ENCODE measurements at regions not wholly inside any gene's neighbourhood (a gene's known extent, or its start where the extent isn't known, plus 50 kb on each side); places are given as distances from the start of the nearest gene placed in this dataset.

DNA sequence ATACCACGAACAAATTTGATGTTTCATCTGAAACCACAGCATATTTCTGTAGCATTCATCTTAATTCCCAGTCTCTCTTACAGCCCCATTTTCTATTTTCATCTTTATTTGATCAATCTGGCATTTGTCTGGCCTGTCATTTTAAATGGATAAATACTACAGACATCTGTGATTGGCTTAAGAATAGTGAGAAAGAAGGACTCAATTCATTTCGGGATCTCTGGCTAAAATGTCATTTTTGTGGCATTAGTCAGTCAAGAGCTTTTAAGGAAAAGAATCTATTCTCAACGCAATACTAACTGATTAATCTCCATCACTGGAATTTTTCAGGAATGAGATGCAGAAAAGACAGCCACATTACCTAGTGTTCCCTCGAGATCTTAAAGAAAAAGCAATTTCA, 585.9 kb downstream of the IRS1 start:
- DNase-seq (ENCODE audit: low read depth), result peak; percentile 47
- H3K4me3 ChIP-seq (ENCODE audit: low read depth, low read length), result no peak overlapping the region
- TF ChIP-seq, protein P1, sequence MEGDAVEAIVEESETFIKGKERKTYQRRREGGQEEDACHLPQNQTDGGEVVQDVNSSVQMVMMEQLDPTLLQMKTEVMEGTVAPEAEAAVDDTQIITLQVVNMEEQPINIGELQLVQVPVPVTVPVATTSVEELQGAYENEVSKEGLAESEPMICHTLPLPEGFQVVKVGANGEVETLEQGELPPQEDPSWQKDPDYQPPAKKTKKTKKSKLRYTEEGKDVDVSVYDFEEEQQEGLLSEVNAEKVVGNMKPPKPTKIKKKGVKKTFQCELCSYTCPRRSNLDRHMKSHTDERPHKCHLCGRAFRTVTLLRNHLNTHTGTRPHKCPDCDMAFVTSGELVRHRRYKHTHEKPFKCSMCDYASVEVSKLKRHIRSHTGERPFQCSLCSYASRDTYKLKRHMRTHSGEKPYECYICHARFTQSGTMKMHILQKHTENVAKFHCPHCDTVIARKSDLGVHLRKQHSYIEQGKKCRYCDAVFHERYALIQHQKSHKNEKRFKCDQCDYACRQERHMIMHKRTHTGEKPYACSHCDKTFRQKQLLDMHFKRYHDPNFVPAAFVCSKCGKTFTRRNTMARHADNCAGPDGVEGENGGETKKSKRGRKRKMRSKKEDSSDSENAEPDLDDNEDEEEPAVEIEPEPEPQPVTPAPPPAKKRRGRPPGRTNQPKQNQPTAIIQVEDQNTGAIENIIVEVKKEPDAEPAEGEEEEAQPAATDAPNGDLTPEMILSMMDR (IDR thresholded peaks at IDR 0.05; ENCODE audit: insufficient read depth, low read length, poor library complexity, severe bottlenecking), result no peak
- H3K36me3 ChIP-seq (ENCODE audit: control insufficient read depth, insufficient read depth, low read length), result no peaks in the 10 kb centered on the region
- no peaks in the 10 kb centered on the region for H3K27me3 ChIP-seq (ENCODE audit: control insufficient read depth, insufficient read depth, low read length)

DNA sequence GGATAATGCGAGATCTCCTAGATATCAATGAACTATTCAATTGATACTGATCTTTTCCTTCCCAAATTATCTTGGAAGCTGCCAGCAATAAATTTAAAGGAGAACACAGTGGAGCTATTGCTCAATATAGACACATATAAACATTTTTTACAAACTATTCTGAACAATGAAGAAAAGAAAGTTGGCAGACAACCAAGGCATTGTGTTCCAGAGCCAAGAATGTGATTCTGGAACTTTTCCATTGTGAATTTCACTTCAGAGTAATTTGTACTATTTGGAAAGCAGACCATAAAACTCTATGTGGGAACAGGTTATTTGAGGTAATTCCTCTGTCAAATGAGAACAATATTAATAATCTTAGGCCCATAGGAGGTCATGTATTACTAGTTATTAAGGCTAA, 588.2 kb downstream of the IRS1 start:
- TF ChIP-seq, protein P1 (IDR thresholded peaks at IDR 0.05; ENCODE audit: insufficient read depth, low read length, poor library complexity, severe bottlenecking), result no peak
- H3K36me3 ChIP-seq (ENCODE audit: control insufficient read depth, insufficient read depth, low read length), result no peaks in the 10 kb centered on the region
- H3K27me3 ChIP-seq (ENCODE audit: control insufficient read depth, insufficient read depth, low read length), result no peaks in the 10 kb centered on the region
- no peak overlapping the region for H3K4me3 ChIP-seq (ENCODE audit: low read depth, low read length)
- peak; percentile 32 for DNase-seq (ENCODE audit: low read depth)

DNA sequence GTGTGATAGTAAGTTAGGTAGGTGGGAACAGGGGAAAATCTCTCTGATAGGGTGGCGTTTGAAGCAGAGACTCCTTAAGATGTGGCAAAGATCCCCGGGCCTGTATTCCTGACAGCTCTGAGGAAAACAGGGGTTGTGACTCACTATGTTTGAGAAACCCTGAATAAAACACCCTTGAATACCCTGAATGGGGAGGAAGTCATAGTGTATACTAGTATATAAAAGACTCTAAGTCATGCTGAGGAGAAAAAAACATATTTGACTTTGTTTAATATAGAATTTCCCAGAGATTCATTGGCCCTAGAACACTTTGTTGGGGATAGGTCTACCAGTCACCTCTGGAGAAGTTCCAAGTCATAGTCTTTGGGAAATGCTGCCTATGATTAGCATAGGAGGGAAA, 590.9 kb downstream of the IRS1 start:
- Histone ChIP-seq H3K4me3 (ENCODE audit: low read depth, low read length) (no peak overlapping the region), H3K27me3 (ENCODE audit: control insufficient read depth, insufficient read depth, low read length) (no peaks in the 10 kb centered on the region), H3K36me3 (ENCODE audit: control insufficient read depth, insufficient read depth, low read length) (no peaks in the 10 kb centered on the region)
- TF ChIP-seq, protein P1 (IDR thresholded peaks at IDR 0.05; ENCODE audit: insufficient read depth, low read length, poor library complexity, severe bottlenecking), result no peak
- DNase-seq (ENCODE audit: low read depth), result no peak

DNA sequence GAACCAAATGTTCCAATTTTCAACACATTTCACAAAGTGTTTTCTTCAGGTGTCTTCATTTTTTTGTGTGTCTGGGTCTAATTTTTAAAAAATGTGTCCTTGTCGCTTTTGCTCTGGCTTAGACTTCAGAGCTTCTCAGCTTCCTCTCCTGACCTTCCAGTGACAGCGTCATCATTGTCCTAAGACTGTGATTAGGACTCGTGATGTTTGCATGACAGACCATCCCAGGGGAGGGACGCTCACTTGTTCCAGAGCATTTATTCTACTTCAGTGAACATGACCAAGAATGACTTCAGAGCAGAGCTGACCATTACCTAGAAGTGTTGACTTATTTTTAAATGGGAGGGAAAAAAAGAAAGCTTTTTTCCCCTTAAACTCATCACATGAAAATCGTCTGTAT, 591.9 kb downstream of the IRS1 start:
- Histone ChIP-seq H3K36me3 (ENCODE audit: control insufficient read depth, insufficient read depth, low read length) (no peaks in the 10 kb centered on the region), H3K27me3 (ENCODE audit: control insufficient read depth, insufficient read depth, low read length) (no peaks in the 10 kb centered on the region), H3K4me3 (ENCODE audit: low read depth, low read length) (no peak overlapping the region)
- TF ChIP-seq, protein P1 (IDR thresholded peaks at IDR 0.05; ENCODE audit: insufficient read depth, low read length, poor library complexity, severe bottlenecking), result no peak
- DNase-seq (ENCODE audit: low read depth), result no peak

DNA sequence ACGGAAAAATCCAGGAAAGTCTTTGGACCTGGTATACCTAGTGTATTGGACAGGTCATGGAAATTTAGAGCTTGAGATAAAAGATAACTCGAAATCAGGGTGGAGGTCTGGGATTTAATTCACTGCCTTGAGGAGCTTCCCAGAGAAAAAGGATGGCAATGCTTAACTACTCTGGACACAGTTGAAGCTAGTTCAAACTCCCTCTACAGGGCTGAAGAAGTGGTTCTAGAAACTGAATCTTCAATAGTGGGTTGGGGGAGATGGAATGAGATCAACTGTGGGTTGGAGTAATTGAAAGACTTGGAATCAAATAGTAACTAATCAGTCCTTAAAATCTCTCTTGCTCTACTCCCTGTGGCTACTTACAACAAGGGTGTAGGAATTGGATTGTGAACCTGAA, 600.1 kb downstream of the IRS1 start:
- H3K36me3 ChIP-seq (ENCODE audit: control insufficient read depth, insufficient read depth, low read length), result no peaks in the 10 kb centered on the region
- no peak for DNase-seq (ENCODE audit: low read depth)
- TF ChIP-seq, protein P1 (IDR thresholded peaks at IDR 0.05; ENCODE audit: insufficient read depth, low read length, poor library complexity, severe bottlenecking), result no peak
- no peak overlapping the region for H3K4me3 ChIP-seq (ENCODE audit: low read depth, low read length)
- H3K27me3 ChIP-seq (ENCODE audit: control insufficient read depth, insufficient read depth, low read length), result no peaks in the 10 kb centered on the region

DNA sequence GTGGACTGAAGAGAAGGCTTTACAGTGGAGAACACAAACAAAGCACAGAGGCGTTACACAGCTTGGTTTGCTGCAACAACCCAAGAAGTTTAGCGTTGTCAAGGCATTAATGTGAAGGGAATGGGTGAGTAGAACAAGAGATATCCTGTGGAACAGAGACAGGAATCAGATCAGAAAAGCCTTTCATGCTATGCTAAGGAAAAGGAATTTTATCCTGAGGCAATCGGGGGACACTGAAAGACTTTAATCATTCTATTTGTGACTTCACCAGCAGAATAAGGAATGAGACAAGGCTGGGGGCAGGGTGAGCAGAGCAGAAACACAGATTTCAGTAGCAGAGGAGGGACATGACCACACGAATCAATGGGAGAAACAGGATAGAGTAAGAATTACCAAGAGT, 600.7 kb downstream of the IRS1 start:
- TF ChIP-seq, protein P1 (IDR thresholded peaks at IDR 0.05; ENCODE audit: insufficient read depth, low read length, poor library complexity, severe bottlenecking), result no peak
- H3K4me3 ChIP-seq (ENCODE audit: low read depth, low read length), result no peak overlapping the region
- no peak for DNase-seq (ENCODE audit: low read depth)
- H3K27me3 ChIP-seq (ENCODE audit: control insufficient read depth, insufficient read depth, low read length), result no peaks in the 10 kb centered on the region
- no peaks in the 10 kb centered on the region for H3K36me3 ChIP-seq (ENCODE audit: control insufficient read depth, insufficient read depth, low read length)

Data from kidney epithelial cell (primary cell).